GM19468 (cell line): ENCODE measurements at regions not wholly inside any gene's neighbourhood (a gene's known extent, or its start where the extent isn't known, plus 50 kb on each side); places are given as distances from the start of the nearest gene placed in this dataset.

Source experiments
- ATAC-seq: cut with Tn5 transposase; IDR thresholded peaks from one replicate; pipeline ENCODE4 v1.9.1; 2021; ENCODE audit warnings: mild to moderate bottlenecking, moderate library complexity, moderate number of reproducible peaks; ENCODE audit not compliant: unreplicated experiment; ENCODE audit errors: extremely low read depth

- ATAC-seq: no peak
These were observed 104.2 kb downstream of the SEC61B start for GRCh38 chr9:99326112-99326916.

- no peak for ATAC-seq
These were observed 104.8 kb downstream of the SEC61B start for GRCh38 chr9:99326917-99327189.

- ATAC-seq: no peak
These were observed 105.6 kb downstream of the SEC61B start for GRCh38 chr9:99327667-99328066.

- no peak for ATAC-seq
These were observed 113.2 kb downstream of the SEC61B start for GRCh38 chr9:99335280-99335679.

DNA sequence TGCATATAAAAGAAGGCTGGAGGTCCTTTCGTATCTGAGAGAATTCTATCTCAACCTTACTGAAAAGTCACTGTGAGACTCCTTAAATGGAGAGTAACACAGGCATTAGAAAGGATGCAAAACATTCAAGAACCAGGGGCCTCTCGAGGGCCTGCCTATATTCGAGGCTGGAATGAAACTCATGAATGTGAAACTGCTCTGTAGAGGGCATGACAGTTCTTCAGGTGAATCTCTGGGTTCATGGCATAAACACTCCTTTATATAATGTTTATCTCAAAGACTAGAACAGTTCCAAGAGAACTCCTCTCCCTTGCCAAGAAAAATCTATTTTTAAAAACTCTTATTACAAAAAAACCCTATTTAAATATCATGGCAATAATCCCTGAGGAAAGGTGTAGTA is 113.9 kb downstream of the SEC61B start:
- ATAC-seq: no peak

- no peak for ATAC-seq
These were observed 114.4 kb downstream of the SEC61B start for GRCh38 chr9:99336531-99336930.

DNA sequence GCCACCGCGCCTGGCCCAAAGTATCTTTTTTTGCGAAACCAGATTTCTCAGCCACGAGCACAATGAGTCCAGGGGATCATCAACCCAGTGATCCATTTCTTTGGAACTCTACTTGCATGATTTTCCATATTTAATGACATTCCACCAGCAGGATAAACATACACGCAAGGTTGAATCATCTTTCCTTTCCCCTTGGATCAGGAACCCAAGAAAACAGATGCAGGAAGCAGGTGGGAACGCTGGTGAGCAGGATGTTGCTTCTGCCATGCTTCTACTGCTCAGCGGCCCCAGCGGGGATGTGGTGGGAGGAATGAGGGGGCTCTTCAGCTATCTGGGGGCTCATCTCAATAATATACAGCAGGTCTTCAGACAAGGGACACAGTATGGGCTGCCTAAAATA is 118.2 kb downstream of the SEC61B start:
- no peak for ATAC-seq

- no peak for ATAC-seq
These were observed 119.6 kb downstream of the SEC61B start for GRCh38 chr9:99341686-99342085.

DNA sequence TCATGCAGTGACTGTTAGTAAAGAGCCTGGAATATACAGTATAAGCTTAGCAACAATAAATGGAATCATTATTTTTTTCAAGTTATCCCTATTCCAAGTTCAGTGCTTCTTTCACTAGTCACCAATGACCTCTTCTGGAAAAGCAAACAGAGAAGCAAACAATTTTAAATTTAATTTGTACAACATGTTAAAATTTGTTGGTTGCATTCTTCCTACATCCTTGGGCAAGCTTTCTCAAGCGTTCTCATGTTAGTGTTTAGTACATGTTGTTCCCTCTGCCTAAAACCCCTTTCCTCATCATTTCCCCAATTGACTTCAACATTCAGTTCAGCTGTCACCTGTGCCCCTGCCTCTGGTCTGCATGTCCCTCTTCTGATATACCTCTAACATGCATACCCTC is 123.4 kb downstream of the SEC61B start:
- no peak for ATAC-seq

DNA sequence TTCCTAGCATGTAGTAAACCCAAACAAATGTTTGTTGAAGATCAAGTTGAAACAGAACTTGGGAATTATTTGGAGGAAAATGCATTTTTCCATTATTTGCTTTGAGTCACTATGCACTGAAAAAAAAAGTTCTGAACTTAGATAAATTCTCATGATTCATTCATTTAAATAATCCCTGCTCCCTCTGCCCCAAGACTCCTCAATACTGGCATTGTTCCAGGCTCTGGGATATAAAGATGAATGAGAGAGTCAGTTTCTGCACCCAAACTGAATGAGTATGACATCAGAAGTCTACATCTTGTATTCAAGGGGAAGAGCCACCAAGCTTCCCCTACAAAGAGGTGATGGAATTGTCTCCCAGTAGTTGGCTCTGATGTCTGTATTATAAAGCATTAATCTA is 123.9 kb downstream of the SEC61B start:
- ATAC-seq: no peak

DNA sequence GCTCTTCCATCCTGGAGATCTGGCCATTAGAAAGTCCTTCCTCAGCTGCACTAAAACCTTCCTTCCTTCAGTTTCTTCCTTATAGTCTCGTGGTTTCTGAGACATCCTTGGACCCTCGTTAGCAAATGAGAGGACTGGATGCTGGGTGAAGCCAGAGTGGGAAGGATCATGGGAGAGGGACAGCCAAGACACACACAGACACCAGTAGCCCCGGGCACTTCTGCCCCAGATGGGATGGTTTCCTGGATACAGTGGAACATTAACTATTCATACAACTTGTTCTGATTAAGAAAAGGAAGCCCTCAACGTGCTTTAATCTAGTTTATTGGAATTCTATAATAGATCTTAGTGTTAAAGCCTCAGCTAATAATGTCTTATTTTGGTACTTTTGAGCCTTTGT is 125.5 kb downstream of the SEC61B start:
- ATAC-seq: no peak

DNA sequence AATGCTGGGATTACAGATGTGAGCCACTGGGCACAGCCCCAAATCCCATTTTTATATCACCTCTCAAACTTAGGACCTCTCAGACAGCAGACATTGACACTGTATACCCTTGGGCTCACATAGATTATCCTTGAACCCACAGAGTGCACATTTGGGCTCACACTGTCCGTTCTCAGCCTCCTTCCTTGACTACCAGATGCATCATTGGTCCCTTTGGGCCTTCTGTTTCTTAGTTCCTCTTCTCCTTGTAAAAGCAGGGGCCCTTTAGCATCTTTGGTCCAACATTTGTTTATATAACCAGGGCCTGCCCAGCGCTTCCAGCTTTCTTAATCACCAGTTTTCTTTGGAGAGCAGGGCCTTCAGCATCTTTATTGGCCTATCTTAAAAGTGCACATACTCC is 126.2 kb downstream of the SEC61B start:
- no peak for ATAC-seq

DNA sequence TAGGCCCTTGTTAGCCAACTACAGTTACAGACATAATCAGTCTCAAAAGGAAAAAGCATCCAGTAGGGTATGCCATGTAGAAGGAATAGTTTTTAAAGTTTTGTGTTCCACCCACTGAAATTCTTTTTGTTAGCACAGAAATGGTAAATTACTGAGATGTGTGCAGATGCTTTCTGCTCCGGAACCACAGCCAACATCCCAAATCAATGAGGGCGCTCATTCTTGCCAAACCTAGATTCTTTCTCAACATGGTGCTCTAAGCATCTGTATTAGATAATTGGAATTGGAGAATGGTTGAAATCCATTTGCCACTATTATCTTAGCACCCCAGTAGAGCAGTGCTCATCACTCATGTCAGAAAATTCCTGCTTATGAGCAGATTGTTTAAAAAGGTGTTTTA is 127.8 kb downstream of the SEC61B start:
- ATAC-seq: no peak

DNA sequence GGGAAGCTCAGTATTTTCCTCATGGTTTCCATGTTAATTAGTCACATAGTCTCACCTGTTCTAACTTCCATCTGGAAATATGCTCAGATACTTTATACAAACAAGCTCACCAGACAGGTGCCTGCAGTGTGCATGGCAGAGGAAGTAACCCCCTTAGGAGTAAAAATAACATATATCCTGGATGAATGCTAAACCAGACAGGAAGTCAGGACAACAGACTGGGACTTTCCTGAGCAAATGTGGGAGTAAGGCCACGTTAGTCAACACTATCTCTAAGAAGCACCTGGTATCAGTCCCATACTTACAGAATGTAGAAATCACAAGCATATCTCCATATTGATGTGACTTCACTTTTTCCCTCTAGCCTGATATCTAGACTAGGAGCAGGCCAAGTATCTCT is 128.4 kb downstream of the SEC61B start:
- ATAC-seq: no peak

- ATAC-seq: no peak
These were observed 129.6 kb downstream of the SEC61B start for GRCh38 chr9:99351647-99352046.

- ATAC-seq: no peak
These were observed 130.7 kb downstream of the SEC61B start for GRCh38 chr9:99352826-99353225.

DNA sequence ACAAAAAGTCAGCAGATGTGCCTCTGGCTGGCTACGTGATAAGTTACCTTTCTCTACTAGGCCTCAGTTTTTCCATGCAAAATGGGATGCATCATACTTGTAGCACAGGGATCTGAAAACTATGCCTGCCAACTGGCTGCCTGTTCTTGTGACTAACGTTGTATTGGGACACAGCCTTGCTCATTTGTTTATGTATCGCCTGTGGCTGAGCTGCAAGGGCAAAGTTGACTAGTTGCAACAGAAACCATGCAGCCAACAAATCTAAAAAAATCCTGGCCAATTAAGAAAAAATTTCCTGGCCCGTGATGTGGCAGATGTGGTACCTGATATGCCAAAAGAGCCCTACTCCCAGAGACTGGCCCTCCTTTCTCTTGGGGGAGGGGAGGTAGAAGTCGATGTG is 131.3 kb downstream of the SEC61B start:
- ATAC-seq: no peak

DNA sequence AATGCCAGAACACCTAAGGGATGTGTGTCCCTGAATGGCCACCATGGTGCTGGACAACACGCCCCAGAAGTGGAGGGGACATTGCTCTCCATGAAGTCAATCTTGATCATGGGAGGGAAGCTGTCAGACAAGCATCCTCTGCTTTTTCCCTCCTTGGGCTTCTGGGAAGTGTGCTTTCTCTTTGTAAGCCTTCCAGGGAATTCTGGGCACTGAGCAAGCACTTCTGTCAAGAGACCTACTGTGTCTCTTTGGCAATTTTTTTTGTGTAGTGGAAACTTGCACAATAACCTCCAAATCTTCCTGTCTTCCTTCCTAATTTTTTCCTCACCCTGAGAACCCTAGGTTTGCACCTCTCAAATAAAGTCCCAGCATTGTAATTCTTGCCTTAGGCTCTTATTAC is 132.0 kb downstream of the SEC61B start:
- ATAC-seq: no peak

- no peak for ATAC-seq
These were observed 134.5 kb downstream of the SEC61B start for GRCh38 chr9:99356512-99356971.

DNA sequence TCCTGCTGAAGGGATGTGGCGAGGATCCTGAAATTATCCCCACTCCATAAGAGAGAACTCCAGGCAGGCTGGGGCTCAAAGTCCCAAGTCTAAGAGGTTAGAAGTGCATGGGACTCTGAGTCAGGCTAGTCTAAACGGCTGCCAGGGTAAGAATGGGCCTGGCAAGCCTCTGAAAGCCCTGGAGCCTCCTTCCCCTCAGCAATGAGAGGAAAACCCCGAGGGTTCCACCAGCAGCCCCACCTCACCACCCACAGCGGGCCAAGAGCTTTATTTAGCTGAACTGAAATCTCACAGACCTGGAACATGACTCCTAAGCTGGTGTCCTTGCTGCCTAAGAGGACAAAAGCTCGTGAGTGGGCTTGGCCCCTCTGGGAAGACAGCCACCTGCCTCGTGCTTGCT is 135.5 kb downstream of the SEC61B start:
- ATAC-seq: no peak

DNA sequence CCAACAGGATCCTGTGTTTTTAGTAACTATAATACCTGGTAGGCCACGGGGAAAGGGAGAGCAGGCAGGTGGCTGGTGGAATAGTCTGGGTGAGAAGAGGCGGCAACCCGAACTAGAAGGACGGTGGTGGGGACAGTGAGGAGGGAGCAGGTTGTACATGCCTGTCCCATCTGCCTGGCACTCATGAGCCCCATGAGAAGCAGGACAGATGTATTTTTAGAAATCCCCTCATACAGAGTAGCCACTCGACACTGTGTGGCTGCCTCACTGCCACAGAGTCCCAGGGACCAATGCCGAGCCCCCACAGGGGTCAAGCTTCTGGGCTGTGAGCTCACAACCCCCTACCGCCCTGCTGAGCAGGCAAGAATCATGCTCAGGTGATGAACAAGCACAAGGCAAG is 136.6 kb downstream of the SEC61B start:
- no peak for ATAC-seq

DNA sequence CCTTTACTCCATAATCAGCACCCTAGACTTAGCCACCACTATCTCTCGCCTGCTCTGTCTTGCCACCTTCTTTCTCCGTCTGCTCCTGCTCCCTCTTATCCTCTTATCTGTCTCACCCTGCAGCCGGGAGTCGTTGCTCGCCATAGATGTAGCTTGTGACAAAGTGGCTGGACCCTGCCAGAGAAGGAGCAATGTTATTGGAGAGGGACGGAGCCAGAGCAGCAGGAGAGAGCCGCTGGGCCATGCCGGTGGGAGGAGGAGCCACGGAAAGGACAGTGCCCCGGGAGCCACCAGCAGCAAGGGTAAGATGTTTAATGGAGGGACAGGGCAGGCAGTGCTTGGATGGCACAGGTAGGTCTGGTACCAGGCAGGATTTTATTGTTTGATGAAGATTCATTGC is 137.3 kb downstream of the SEC61B start:
- no peak for ATAC-seq

DNA sequence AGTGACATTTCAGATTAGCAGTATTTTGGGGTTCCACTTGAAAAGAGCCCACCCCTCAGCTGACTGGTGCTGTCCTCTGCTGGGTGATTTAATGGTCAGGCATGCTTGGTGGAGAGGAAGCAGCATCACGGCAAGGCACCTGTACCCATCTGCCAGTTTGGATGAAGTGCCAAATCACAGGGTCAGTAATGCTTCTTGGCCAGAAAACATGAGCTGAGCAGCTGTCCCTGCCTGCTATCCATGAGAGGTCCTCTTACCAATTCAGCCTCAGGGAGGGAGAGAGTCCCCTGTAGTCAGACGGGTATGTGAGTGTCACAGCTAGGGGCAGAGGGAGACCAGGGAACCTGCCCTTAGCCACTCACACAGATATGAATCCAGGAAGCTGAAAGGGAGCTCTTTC is 137.9 kb downstream of the SEC61B start:
- no peak for ATAC-seq
